H1 (cell line): ENCODE measurements at regions not wholly inside any gene's neighbourhood (a gene's known extent, or its start where the extent isn't known, plus 50 kb on each side); places are given as distances from the start of the nearest gene placed in this dataset.

ENCODE experiments used
- CTCF ChIA-PET: fragments of 300-600 bp; sonication (Branson Sonifier 250); formaldehyde crosslinking; loops from one replicate; lab custom pipeline; 2021; ENCODE audit not compliant: partially characterized antibody; lab: Charles Lee
- POLR2A ChIA-PET: fragments of 300-600 bp; sonication (Branson Sonifier 250); formaldehyde crosslinking; loops from one replicate; lab custom pipeline; 2021; ENCODE audit warnings: inconsistent platforms; ENCODE audit not compliant: partially characterized antibody; lab: Charles Lee
- DNase-seq, 2 experiments: peaks; one replicate each; pipeline versions ENCODE4 v3.0.0 to v3.0.0-alpha.2; 2010 to 2022; ENCODE audit warnings: low spot score in 2 of 2, low read depth in 1 of 2, mixed read lengths in 1 of 2
- FAIRE-seq: peaks from 2 replicates; lab custom pipeline; 2011; peaks lifted over from hg19 to GRCh38; lab: Jason Lieb, UNC
- H2AFZ ChIP-seq: 2 replicates; pipeline ENCODE4 v1.8.1; 2012; ENCODE audit warnings: low read length, inconsistent platforms
- H2AK5ac ChIP-seq: 2 replicates; pipeline ENCODE4 v1.6.1; 2013; ENCODE audit warnings: low read depth, low read length
- H2BK120ac ChIP-seq: replicated peaks from 2 replicates; pipeline ENCODE3; 2013; ENCODE audit warnings: low read depth, low read length, inconsistent platforms
- H2BK12ac ChIP-seq: 2 replicates; pipeline ENCODE4 v1.6.1; 2013; ENCODE audit warnings: low read depth, low read length
- H2BK15ac ChIP-seq: 2 replicates; pipeline ENCODE4 v1.6.1; 2013; ENCODE audit warnings: low read length
- H2BK20ac ChIP-seq: 2 replicates; pipeline ENCODE4 v1.6.1; 2013; ENCODE audit warnings: low read length
- H2BK5ac ChIP-seq: 2 replicates; pipeline ENCODE4 v1.6.1; 2013; ENCODE audit warnings: low read depth, low read length
- H3K14ac ChIP-seq: 2 replicates; pipeline ENCODE4 v1.6.1; 2013; ENCODE audit warnings: inconsistent platforms; ENCODE audit not compliant: insufficient read length
- H3K18ac ChIP-seq: 2 replicates; pipeline ENCODE4 v1.6.1; 2013; ENCODE audit warnings: low read length; ENCODE audit errors: extremely low read depth
- H3K23ac ChIP-seq: 2 replicates; pipeline ENCODE4 v1.6.1; 2013; ENCODE audit warnings: inconsistent platforms; ENCODE audit not compliant: insufficient read length
- H3K23me2 ChIP-seq: 2 replicates; pipeline ENCODE4 v1.6.1; 2013; ENCODE audit warnings: low read depth, low read length
- H3K27ac ChIP-seq: 2 replicates; pipeline ENCODE4 v1.6.1; 2011; ENCODE audit warnings: low read depth, low read length, inconsistent platforms
- H3K27me3 ChIP-seq, 4 experiments: replicated peaks in 1 of 4; 1 replicate in 1 of 4; 2 replicates in 3 of 4; pipeline versions ENCODE4 v1.6.1 to v1.8.1; 2011 to 2013; ENCODE audit warnings: low read length in 3 of 4, mild to moderate bottlenecking in 3 of 4, inconsistent platforms in 2 of 4, mixed read lengths in 2 of 4, moderate library complexity in 1 of 4; ENCODE audit not compliant: control insufficient read depth in 3 of 4, insufficient read depth in 3 of 4; ENCODE audit errors: extremely low read depth in 1 of 4
- H3K36me3 ChIP-seq, 4 experiments: 2 replicates each; pipeline versions ENCODE4 v1.6.1 to v1.8.1; 2011 to 2013; ENCODE audit warnings: mild to moderate bottlenecking in 4 of 4, low read length in 3 of 4, moderate library complexity in 2 of 4, control low read depth in 1 of 4, inconsistent platforms in 1 of 4; ENCODE audit not compliant: insufficient read depth in 4 of 4, control insufficient read depth in 2 of 4
- H3K4ac ChIP-seq: replicated peaks from 2 replicates; pipeline ENCODE3; 2013; ENCODE audit warnings: low read length, low read depth, mixed read lengths, inconsistent platforms; ENCODE audit not compliant: insufficient read length
- H3K4me1 ChIP-seq, 4 experiments: replicated peaks in 1 of 4; 1 replicate in 1 of 4; 2 replicates in 3 of 4; pipeline versions ENCODE4 v1.6.1 to v1.8.1; 2011 to 2013; ENCODE audit warnings: low read length in 3 of 4, inconsistent platforms in 2 of 4, mixed read lengths in 1 of 4; ENCODE audit not compliant: insufficient read depth in 4 of 4, control insufficient read depth in 3 of 4
- H3K4me2 ChIP-seq, 2 experiments: 2 replicates each; pipeline versions ENCODE4 v1.6.1 to v1.8.1; 2011 to 2013; ENCODE audit warnings: low read depth in 2 of 2, low read length in 2 of 2, control low read depth in 1 of 2, inconsistent platforms in 1 of 2, mild to moderate bottlenecking in 1 of 2; ENCODE audit not compliant: insufficient read depth in 1 of 2
- H3K4me3 ChIP-seq, 4 experiments: fragments of 200-600, 300-600 bp in 1 of 4; sonication (generic), shearing (Covaris generic), sonication (Bioruptor Twin) in 1 of 4; 2 replicates each; pipeline versions ENCODE4 v1.5.1 to v1.8.1; 2011 to 2016; ENCODE audit warnings: low read length in 4 of 4, low read depth in 3 of 4, control low read depth in 2 of 4, inconsistent platforms in 2 of 4, mild to moderate bottlenecking in 2 of 4, mixed read lengths in 1 of 4, moderate library complexity in 1 of 4; ENCODE audit not compliant: insufficient read depth in 2 of 4; ENCODE audit errors: extremely low read depth in 1 of 4
- H3K56ac ChIP-seq: replicated peaks from 2 replicates; pipeline ENCODE3; 2013; ENCODE audit warnings: low read depth, mild to moderate bottlenecking, mixed read lengths, low read length, inconsistent platforms; ENCODE audit not compliant: insufficient read length
- H3K79me1 ChIP-seq: 2 replicates; pipeline ENCODE4 v1.6.1; 2013; ENCODE audit warnings: low read depth, low read length, control low read depth
- H3K79me2 ChIP-seq, 2 experiments: 2 replicates each; pipeline versions ENCODE4 v1.6.1 to v1.8.1; 2012 to 2013; ENCODE audit warnings: low read length in 2 of 2, mild to moderate bottlenecking in 2 of 2, inconsistent platforms in 1 of 2; ENCODE audit not compliant: insufficient read depth in 2 of 2, control insufficient read depth in 1 of 2
- H3K9ac ChIP-seq, 4 experiments: replicated peaks in 1 of 4; 1 replicate in 1 of 4; 2 replicates in 3 of 4; pipeline versions ENCODE4 v1.6.1 to v1.8.1; 2011 to 2013; ENCODE audit warnings: low read depth in 3 of 4, low read length in 3 of 4, control low read depth in 2 of 4, mild to moderate bottlenecking in 2 of 4, moderate library complexity in 2 of 4, inconsistent platforms in 1 of 4; ENCODE audit errors: extremely low read depth in 1 of 4
- H3K9me3 ChIP-seq, 2 experiments: 2 replicates each; pipeline versions ENCODE4 v1.6.1 to v1.8.1; 2012 to 2013; ENCODE audit warnings: mild to moderate bottlenecking in 2 of 2, moderate library complexity in 2 of 2, control low read depth in 1 of 2, inconsistent platforms in 1 of 2, low read depth in 1 of 2, low read length in 1 of 2, mixed read lengths in 1 of 2; ENCODE audit not compliant: insufficient read depth in 2 of 2
- H4K20me1 ChIP-seq, 2 experiments: replicated peaks in 1 of 2; 2 replicates each; pipeline versions ENCODE3 to v1.8.1; 2011 to 2013; ENCODE audit warnings: inconsistent platforms in 2 of 2, low read length in 2 of 2, mild to moderate bottlenecking in 1 of 2; ENCODE audit not compliant: insufficient read depth in 2 of 2, control insufficient read depth in 1 of 2
- H4K5ac ChIP-seq: 2 replicates; pipeline ENCODE4 v1.6.1; 2013; ENCODE audit warnings: low read length, low read depth, mixed read lengths, inconsistent platforms; ENCODE audit not compliant: insufficient read length
- H4K8ac ChIP-seq: 2 replicates; pipeline ENCODE4 v1.8.0; 2013; ENCODE audit warnings: mild to moderate bottlenecking, moderate library complexity, low read length, inconsistent platforms; ENCODE audit not compliant: insufficient read depth; ENCODE audit errors: extremely low read depth
- H4K91ac ChIP-seq: replicated peaks from 2 replicates; pipeline ENCODE3; 2013; ENCODE audit warnings: low read length, mixed read lengths, inconsistent platforms; ENCODE audit not compliant: insufficient read length
- WGBS, 2 experiments: shearing (Covaris generic) in 1 of 2; methylation state at CpG; one replicate each; pipeline versions ENCODE4 v1.1.6 to v1.1.7; 2013 to 2015; ENCODE audit warnings: low lambda C conversion rate in 2 of 2, mixed read lengths in 2 of 2, inconsistent platforms in 1 of 2, low coverage in 1 of 2, missing lambda C conversion rate in 1 of 2; ENCODE audit not compliant: insufficient replicate concordance in 2 of 2, insufficient coverage in 1 of 2, insufficient read length in 1 of 2; ENCODE audit errors: extremely low coverage in 1 of 2, missing lambda C conversion rate in 1 of 2; 5-methylcytosine and 5-hydroxymethylcytosine counted together
- TF ChIP-seq, protein P1 (sequence below): IDR thresholded peaks from 2 replicates; pipeline ENCODE4 v1.6.1; 2012; ENCODE audit warnings: inconsistent platforms

DNA sequence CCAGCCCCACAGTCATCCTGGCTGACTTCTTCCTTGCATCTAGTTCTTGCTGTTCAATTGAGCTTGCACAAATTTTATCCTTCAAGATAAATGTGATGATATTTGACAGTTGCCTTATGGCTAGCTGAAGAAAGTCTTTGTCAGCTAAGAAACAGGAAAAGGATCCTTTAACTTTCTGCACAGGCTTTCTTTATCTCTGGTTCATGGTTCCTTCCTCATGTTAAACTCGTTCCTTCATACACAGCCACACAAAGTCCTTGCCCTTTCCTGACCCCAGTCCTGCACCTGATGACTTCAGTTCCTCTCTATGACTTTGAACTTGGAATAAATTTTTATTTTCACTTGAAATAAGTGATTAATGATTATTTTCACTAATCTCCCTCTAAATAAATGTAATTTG, 132.5 kb upstream of the PRSS3 start:
- H2BK12ac ChIP-seq = no peak overlapping the region
- H3K23ac ChIP-seq = no peak overlapping the region
- H2BK5ac ChIP-seq = no peak overlapping the region
- H3K79me2 ChIP-seq = no peaks in the 10 kb centered on the region
- H2AFZ ChIP-seq = no peak overlapping the region
- no peak overlapping the region for H3K4me3 ChIP-seq
- no peak overlapping the region for H4K91ac ChIP-seq
- H3K27me3 ChIP-seq = no peaks in the 10 kb centered on the region
- DNase-seq (no peak), FAIRE-seq (no peak)
- no peak overlapping the region for H2BK20ac ChIP-seq
- peaks cover 3 to 8% of the 10 kb centered on the region in 2 experiments; a peak in 1 of 4 replicates for H3K9me3 ChIP-seq
- no peak overlapping the region for H4K8ac ChIP-seq
- H2BK120ac ChIP-seq = no peak overlapping the region
- no peak overlapping the region for H2BK15ac ChIP-seq
- H3K36me3 ChIP-seq = no peaks in the 10 kb centered on the region
- TF ChIP-seq, protein P1, sequence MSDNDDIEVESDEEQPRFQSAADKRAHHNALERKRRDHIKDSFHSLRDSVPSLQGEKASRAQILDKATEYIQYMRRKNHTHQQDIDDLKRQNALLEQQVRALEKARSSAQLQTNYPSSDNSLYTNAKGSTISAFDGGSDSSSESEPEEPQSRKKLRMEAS = no peak
- no peaks in the 10 kb centered on the region for H3K23me2 ChIP-seq
- H3K4me1 ChIP-seq = no peaks in the 10 kb centered on the region
- H3K9ac ChIP-seq = no peak overlapping the region
- H3K4me2 ChIP-seq = no peak overlapping the region
- no peak overlapping the region for H3K4ac ChIP-seq
- CTCF ChIA-PET = interaction anchor here (0.7 to 3.5 kb wide), 8 partner anchors 9 to 59 kb away, joined by 3 to 9 read pairs (median 4); no protein-coding TSS in a partner anchor
- H4K20me1 ChIP-seq = no peaks in the 10 kb centered on the region
- H3K56ac ChIP-seq = no peak overlapping the region
- no peak overlapping the region for H3K27ac ChIP-seq
- no peak overlapping the region for H3K14ac ChIP-seq
- H3K18ac ChIP-seq = no peak overlapping the region
- H3K79me1 ChIP-seq = no peaks in the 10 kb centered on the region
- no peak overlapping the region for H4K5ac ChIP-seq
- 67% methylated on average over 1 of the region's 1 CpG; no CpG with 5 or more reads in 1 of the 2 experiments for WGBS, 2 experiments
- POLR2A ChIA-PET = no interaction called here
- H2AK5ac ChIP-seq = no peak overlapping the region
